Mesenchymal stem cell (in vitro differentiated cells and primary cell): ENCODE measurements at regions not wholly inside any gene's neighbourhood (a gene's known extent, or its start where the extent isn't known, plus 50 kb on each side); places are given as distances from the start of the nearest gene placed in this dataset.

ENCODE experiments used
- DNase-seq: peaks from one replicate; pipeline ENCODE4 v3.0.0-alpha.2; 2013
- H2AFZ ChIP-seq: one replicate; pipeline ENCODE4 v1.6.1; 2013; ENCODE audit warnings: low read depth, mild to moderate bottlenecking, control low read depth, inconsistent platforms, low read length, moderate library complexity
- H2AK5ac ChIP-seq: 2 replicates; pipeline ENCODE4 v1.6.1; 2013; ENCODE audit warnings: low read length, moderate library complexity, mild to moderate bottlenecking, inconsistent platforms; ENCODE audit not compliant: severe bottlenecking
- H2BK120ac ChIP-seq: one replicate; pipeline ENCODE4 v1.6.1; 2013; ENCODE audit warnings: low read depth, mild to moderate bottlenecking, inconsistent platforms, low read length, moderate library complexity
- H2BK12ac ChIP-seq, 2 experiments: one replicate each; pipeline ENCODE4 v1.6.1; 2013; ENCODE audit warnings: inconsistent platforms in 2 of 2, low read length in 2 of 2, mild to moderate bottlenecking in 2 of 2, moderate library complexity in 2 of 2, control low read depth in 1 of 2
- H2BK15ac ChIP-seq: one replicate; pipeline ENCODE4 v1.6.1; 2013; ENCODE audit warnings: mild to moderate bottlenecking, low read depth, inconsistent platforms; ENCODE audit not compliant: poor library complexity, severe bottlenecking
- H2BK5ac ChIP-seq: 2 replicates; pipeline ENCODE4 v1.6.1; 2013; ENCODE audit warnings: low read depth, mild to moderate bottlenecking, low read length, control low read depth, inconsistent platforms; ENCODE audit not compliant: poor library complexity, severe bottlenecking
- H3K14ac ChIP-seq, 2 experiments: one replicate each; pipeline ENCODE4 v1.6.1; 2013; ENCODE audit warnings: inconsistent platforms in 2 of 2, low read length in 2 of 2, control low read depth in 1 of 2, mild to moderate bottlenecking in 1 of 2, moderate library complexity in 1 of 2
- H3K18ac ChIP-seq, 2 experiments: one replicate each; pipeline ENCODE4 v1.6.1; 2013; ENCODE audit warnings: inconsistent platforms in 2 of 2, low read length in 2 of 2, control low read depth in 1 of 2, low read depth in 1 of 2, mild to moderate bottlenecking in 1 of 2
- H3K23ac ChIP-seq, 2 experiments: one replicate each; pipeline ENCODE4 v1.6.1; 2013; ENCODE audit warnings: inconsistent platforms in 2 of 2, low read length in 2 of 2, mild to moderate bottlenecking in 2 of 2, moderate library complexity in 2 of 2, control low read depth in 1 of 2
- H3K27ac ChIP-seq: 2 replicates; pipeline ENCODE4 v1.5.1; 2013; ENCODE audit warnings: mild to moderate bottlenecking, moderate library complexity, low read length, control low read depth, inconsistent platforms; ENCODE audit not compliant: poor library complexity, severe bottlenecking
- H3K27me3 ChIP-seq, 2 experiments: 2 replicates each; pipeline versions ENCODE4 v1.6.1 to v1.7.0; 2013; ENCODE audit warnings: low read length in 2 of 2, mild to moderate bottlenecking in 2 of 2, moderate library complexity in 2 of 2, control low read depth in 1 of 2, inconsistent platforms in 1 of 2; ENCODE audit not compliant: control insufficient read depth in 1 of 2, insufficient read depth in 1 of 2
- H3K36me3 ChIP-seq, 2 experiments: 2 replicates each; pipeline versions ENCODE4 v1.6.1 to v1.7.0; 2013; ENCODE audit warnings: low read length in 2 of 2, control low read depth in 1 of 2, inconsistent platforms in 1 of 2, low read depth in 1 of 2, mild to moderate bottlenecking in 1 of 2; ENCODE audit not compliant: insufficient read depth in 2 of 2, control insufficient read depth in 1 of 2
- H3K4ac ChIP-seq, 2 experiments: one replicate each; pipeline ENCODE4 v1.6.1; 2013; ENCODE audit warnings: inconsistent platforms in 2 of 2, low read length in 2 of 2, mild to moderate bottlenecking in 2 of 2, moderate library complexity in 2 of 2, control low read depth in 1 of 2, low read depth in 1 of 2
- H3K4me1 ChIP-seq: 2 replicates; pipeline ENCODE4 v1.6.1; 2013; ENCODE audit warnings: low read depth, low read length, control low read depth; ENCODE audit not compliant: control insufficient read depth, insufficient read depth
- H3K4me2 ChIP-seq: 2 replicates; pipeline ENCODE4 v1.6.1; 2013; ENCODE audit warnings: low read length, mild to moderate bottlenecking, inconsistent platforms; ENCODE audit not compliant: poor library complexity, severe bottlenecking
- H3K4me3 ChIP-seq, 2 experiments: 2 replicates each; pipeline versions ENCODE4 v1.5.1 to v1.7.0; 2013; ENCODE audit warnings: low read length in 2 of 2, mild to moderate bottlenecking in 2 of 2, control low read depth in 1 of 2, low read depth in 1 of 2; ENCODE audit not compliant: insufficient read depth in 1 of 2
- H3K79me1 ChIP-seq: replicated peaks from 2 replicates; pipeline ENCODE4 v1.6.1; 2013; ENCODE audit warnings: mild to moderate bottlenecking, control low read depth, low read length, inconsistent platforms; ENCODE audit not compliant: poor library complexity, severe bottlenecking
- H3K9ac ChIP-seq: 2 replicates; pipeline ENCODE4 v1.7.0; 2013; ENCODE audit warnings: mild to moderate bottlenecking, low read length, moderate library complexity
- H3K9me3 ChIP-seq: 2 replicates; pipeline ENCODE4 v1.7.0; 2013; ENCODE audit warnings: mild to moderate bottlenecking, low read length; ENCODE audit not compliant: control insufficient read depth
- H4K8ac ChIP-seq: one replicate; pipeline ENCODE4 v1.6.1; 2013; ENCODE audit warnings: inconsistent platforms, mild to moderate bottlenecking, low read length, moderate library complexity
- H4K91ac ChIP-seq: one replicate; pipeline ENCODE4 v1.6.1; 2013; ENCODE audit warnings: mild to moderate bottlenecking, low read length, inconsistent platforms
- WGBS: methylation state at CpG from one replicate; pipeline ENCODE4 v1.1.7; 2013; ENCODE audit warnings: mixed read lengths; 5-methylcytosine and 5-hydroxymethylcytosine counted together

- no peak overlapping the region for H2BK120ac ChIP-seq
- no peak overlapping the region for H3K4me3 ChIP-seq
- no peak overlapping the region for H2BK5ac ChIP-seq
- H3K23ac ChIP-seq = no peak overlapping the region
- no peaks in the 10 kb centered on the region for H3K36me3 ChIP-seq
- H3K18ac ChIP-seq = no peak overlapping the region
- H2BK12ac ChIP-seq = no peak overlapping the region
- no peak overlapping the region for H3K4me2 ChIP-seq
- H3K4me1 ChIP-seq = peaks cover 15% of the 10 kb centered on the region
- no peak overlapping the region for H3K14ac ChIP-seq
- DNase-seq = no peak
- H2BK15ac ChIP-seq = no peak overlapping the region
- H3K27ac ChIP-seq = no peak overlapping the region
- H3K79me1 ChIP-seq = no peaks in the 10 kb centered on the region
- no peak overlapping the region for H3K9ac ChIP-seq
- no peak overlapping the region for H4K8ac ChIP-seq
- no peak overlapping the region for H2AFZ ChIP-seq
- H2AK5ac ChIP-seq = no peak overlapping the region
- no peak overlapping the region for H3K4ac ChIP-seq
- no peak overlapping the region for H4K91ac ChIP-seq
- 55% methylated on average over 3 of the region's 4 CpGs for WGBS
- no peaks in the 10 kb centered on the region for H3K9me3 ChIP-seq
- no peaks in the 10 kb centered on the region for H3K27me3 ChIP-seq
These were observed 240.7 kb downstream of the UQCRFS1 start for GRCh38 chr19:28972058-28972852.

- H3K18ac ChIP-seq = no peak overlapping the region
- H3K14ac ChIP-seq = no peak overlapping the region
- H3K9ac ChIP-seq = no peak overlapping the region
- H4K91ac ChIP-seq = no peak overlapping the region
- no peak overlapping the region for H3K4ac ChIP-seq
- no peaks in the 10 kb centered on the region for H3K79me1 ChIP-seq
- no peak overlapping the region for H3K27ac ChIP-seq
- H3K4me3 ChIP-seq = no peak overlapping the region
- WGBS = 43% methylated on average over 2 of the region's 2 CpGs
- H4K8ac ChIP-seq = no peak overlapping the region
- H2BK15ac ChIP-seq = no peak overlapping the region
- H3K4me1 ChIP-seq = peaks cover 14% of the 10 kb centered on the region
- H2AK5ac ChIP-seq = no peak overlapping the region
- H3K9me3 ChIP-seq = no peaks in the 10 kb centered on the region
- no peaks in the 10 kb centered on the region for H3K36me3 ChIP-seq
- H2BK12ac ChIP-seq = no peak overlapping the region
- H3K4me2 ChIP-seq = no peak overlapping the region
- H2BK120ac ChIP-seq = no peak overlapping the region
- no peak overlapping the region for H3K23ac ChIP-seq
- H2BK5ac ChIP-seq = no peak overlapping the region
- H2AFZ ChIP-seq = no peak overlapping the region
- H3K27me3 ChIP-seq = no peaks in the 10 kb centered on the region
- DNase-seq = no peak
These were observed 241.4 kb downstream of the UQCRFS1 start for GRCh38 chr19:28971513-28971912.

GRCh38 chr19:28971049-28971448, 241.9 kb downstream of the UQCRFS1 start:
- Histone ChIP-seq H3K23ac (no peak overlapping the region), H3K27me3 (no peaks in the 10 kb centered on the region), H2AK5ac (no peak overlapping the region), H3K18ac (no peak overlapping the region), H3K14ac (no peak overlapping the region), H3K9ac (no peak overlapping the region), H3K9me3 (no peaks in the 10 kb centered on the region), H3K4me3 (no peak overlapping the region), H2BK15ac (no peak overlapping the region), H2BK120ac (no peak overlapping the region), H2BK12ac (no peak overlapping the region), H3K4me1 (peaks cover 14% of the 10 kb centered on the region), H2BK5ac (no peak overlapping the region), H4K8ac (no peak overlapping the region), H3K79me1 (no peaks in the 10 kb centered on the region), H4K91ac (no peak overlapping the region), H3K27ac (no peak overlapping the region), H3K4ac (no peak overlapping the region), H3K4me2 (no peak overlapping the region), H2AFZ (no peak overlapping the region), H3K36me3 (no peaks in the 10 kb centered on the region)
- 82% methylated on average over 5 of the region's 6 CpGs for WGBS
- no peak for DNase-seq

- 82% methylated on average over 2 of the region's 2 CpGs for WGBS
- Histone ChIP-seq H2AFZ (no peak overlapping the region), H2BK12ac (no peak overlapping the region), H3K79me1 (no peaks in the 10 kb centered on the region), H3K23ac (no peak overlapping the region), H3K27me3 (no peaks in the 10 kb centered on the region), H2BK15ac (no peak overlapping the region), H4K8ac (no peak overlapping the region), H3K27ac (no peak overlapping the region), H3K4me1 (peaks cover 13% of the 10 kb centered on the region), H3K9me3 (no peaks in the 10 kb centered on the region), H2BK5ac (no peak overlapping the region), H4K91ac (no peak overlapping the region), H3K4me2 (no peak overlapping the region), H2AK5ac (peak overlapping the region; percentile 16), H3K4me3 (no peak overlapping the region), H2BK120ac (no peak overlapping the region), H3K18ac (no peak overlapping the region), H3K14ac (no peak overlapping the region), H3K4ac (no peak overlapping the region), H3K36me3 (no peaks in the 10 kb centered on the region), H3K9ac (no peak overlapping the region)
- DNase-seq = no peak
These were observed 244.2 kb downstream of the UQCRFS1 start for GRCh38 chr19:28968721-28969120.
